Urinary bladder (tissue), 3 donors: ENCODE measurements at regions not wholly inside any gene's neighbourhood (a gene's known extent, or its start where the extent isn't known, plus 50 kb on each side); places are given as distances from the start of the nearest gene placed in this dataset.

Experiments
- DNase-seq: peaks from one replicate; pipeline ENCODE4 v3.0.0-alpha.2; 2015; ENCODE audit errors: extremely low spot score
- H3K27ac ChIP-seq: one replicate; pipeline ENCODE4 v1.5.1; 2013; ENCODE audit warnings: low read depth, mild to moderate bottlenecking, moderate library complexity
- H3K36me3 ChIP-seq: one replicate; pipeline ENCODE4 v1.6.1; 2013; ENCODE audit warnings: mild to moderate bottlenecking, moderate library complexity; ENCODE audit not compliant: insufficient read depth
- H3K4me1 ChIP-seq: one replicate; pipeline ENCODE4 v1.6.1; 2013; ENCODE audit warnings: mild to moderate bottlenecking, moderate library complexity; ENCODE audit not compliant: insufficient read depth
- H3K4me3 ChIP-seq: one replicate; pipeline ENCODE4 v1.5.1; 2013; ENCODE audit warnings: low read depth, low read length
- WGBS: extraction: QIAGEN DNeasy Blood & Tissue Kit; methylation state at CpG from one replicate; pipeline ENCODE4 v1.1.7; 2013; 5-methylcytosine and 5-hydroxymethylcytosine counted together
- donor health status: healthy with polysubstance abuse.
- donor health status: healthy.

DNA sequence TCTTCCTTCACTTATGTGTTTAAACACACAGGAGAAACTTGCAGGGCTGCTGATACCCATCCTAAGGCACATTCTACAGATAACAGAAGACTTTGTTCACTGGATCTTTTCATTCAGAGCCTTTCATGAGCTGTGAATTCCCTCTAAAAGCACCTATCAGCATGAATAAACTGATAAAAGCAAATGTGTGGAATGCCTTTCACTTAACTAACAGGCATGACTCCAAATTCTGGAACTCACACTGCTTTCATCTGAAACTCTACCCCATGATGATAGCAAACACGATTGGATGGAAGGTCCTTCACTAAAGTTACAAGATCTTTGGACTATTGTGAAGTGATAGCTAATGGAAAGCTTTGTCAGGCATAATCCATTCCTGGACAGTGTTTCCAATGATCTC is 457.3 kb downstream of the EFNB2 start:
- 57% methylated on average over 1 of the region's 1 CpG for WGBS
- Histone ChIP-seq H3K4me1 (no peaks in the 10 kb centered on the region), H3K4me3 (no peak overlapping the region), H3K36me3 (no peaks in the 10 kb centered on the region), H3K27ac (no peak overlapping the region)
- no peak for DNase-seq

DNA sequence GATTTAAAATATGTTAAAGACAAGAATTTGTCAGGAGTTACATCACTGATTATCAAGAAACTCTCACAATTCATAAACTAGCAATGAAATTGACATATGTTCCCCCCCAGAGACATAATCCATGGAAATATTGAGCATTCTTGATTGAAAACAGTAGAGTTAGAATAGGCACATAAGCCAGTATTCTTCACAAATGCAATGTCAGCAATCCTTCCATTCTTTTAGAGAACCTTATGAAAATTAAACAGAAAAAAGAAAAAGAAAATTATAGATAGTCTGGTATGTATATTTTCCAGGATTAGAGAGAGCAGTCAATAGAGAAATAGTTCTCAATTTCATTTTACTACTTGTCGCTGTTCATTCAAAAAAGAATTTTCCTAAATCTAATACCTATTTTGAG is 458.4 kb downstream of the EFNB2 start:
- no peak overlapping the region for H3K27ac ChIP-seq
- H3K4me3 ChIP-seq: no peak overlapping the region
- H3K4me1 ChIP-seq: no peaks in the 10 kb centered on the region
- DNase-seq: no peak
- no peaks in the 10 kb centered on the region for H3K36me3 ChIP-seq
- 97% methylated on average over 1 of the region's 1 CpG for WGBS

DNA sequence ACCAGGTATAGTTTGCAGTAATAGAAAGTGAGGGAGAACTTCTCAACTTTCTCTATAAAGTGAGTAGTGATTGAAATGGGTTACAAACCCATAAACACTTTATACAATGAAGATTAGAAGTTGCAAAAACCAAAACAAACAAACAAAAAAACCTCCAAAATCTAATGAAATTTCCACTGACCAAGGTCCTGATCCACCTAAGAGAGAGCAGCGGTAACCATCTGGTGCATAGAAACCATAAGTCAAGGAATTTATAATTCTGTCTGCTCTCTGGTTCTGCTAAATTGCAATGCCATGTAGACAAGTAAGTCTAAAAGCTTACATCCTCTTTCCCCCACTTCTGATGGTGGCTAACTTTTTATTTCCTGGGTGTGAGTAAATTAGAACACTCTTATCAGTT is 463.4 kb downstream of the EFNB2 start:
- no peaks in the 10 kb centered on the region for H3K36me3 ChIP-seq
- no peak overlapping the region for H3K4me3 ChIP-seq
- H3K27ac ChIP-seq: no peak overlapping the region
- no peaks in the 10 kb centered on the region for H3K4me1 ChIP-seq
- DNase-seq: no peak
- 97% methylated on average over 1 of the region's 1 CpG for WGBS

DNA sequence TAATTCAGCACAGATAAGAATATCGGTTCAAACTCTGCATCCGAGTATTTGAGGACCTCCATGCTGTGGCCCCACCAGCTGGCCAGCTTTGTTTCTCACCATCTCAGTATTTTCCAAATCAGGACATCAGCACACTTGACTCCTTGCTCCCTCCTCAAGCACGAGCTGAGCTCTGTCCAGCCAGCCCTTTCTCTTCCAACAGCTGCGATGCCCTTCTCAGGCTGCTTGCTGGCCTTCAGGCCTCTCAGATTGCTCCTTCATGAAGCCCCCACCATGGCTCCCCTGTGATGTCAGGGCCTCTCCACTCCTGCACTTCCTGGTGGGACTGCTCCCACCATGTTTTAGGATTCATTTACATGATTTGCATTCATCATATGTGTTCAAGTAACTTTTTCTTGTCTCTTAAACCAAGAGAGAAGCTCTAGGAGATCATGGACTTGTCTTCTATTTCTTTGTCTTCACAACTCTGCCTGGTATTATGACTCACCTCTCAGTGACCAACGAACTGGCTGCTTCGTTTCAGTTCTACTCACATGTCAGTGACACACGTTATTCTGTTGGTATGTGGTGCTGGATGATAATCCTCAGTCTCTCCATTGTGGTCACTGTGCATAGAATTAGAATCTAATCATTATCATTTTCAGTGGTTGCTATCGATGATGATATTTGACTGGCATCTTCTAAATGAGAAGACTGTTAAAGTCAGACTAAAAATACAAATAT is 471.7 kb downstream of the EFNB2 start:
- Histone ChIP-seq H3K27ac (no peak overlapping the region), H3K4me3 (no peak overlapping the region), H3K36me3 (no peaks in the 10 kb centered on the region), H3K4me1 (no peaks in the 10 kb centered on the region)
- WGBS: 78% methylated on average over 8 of the region's 8 CpGs
- DNase-seq: no peak

DNA sequence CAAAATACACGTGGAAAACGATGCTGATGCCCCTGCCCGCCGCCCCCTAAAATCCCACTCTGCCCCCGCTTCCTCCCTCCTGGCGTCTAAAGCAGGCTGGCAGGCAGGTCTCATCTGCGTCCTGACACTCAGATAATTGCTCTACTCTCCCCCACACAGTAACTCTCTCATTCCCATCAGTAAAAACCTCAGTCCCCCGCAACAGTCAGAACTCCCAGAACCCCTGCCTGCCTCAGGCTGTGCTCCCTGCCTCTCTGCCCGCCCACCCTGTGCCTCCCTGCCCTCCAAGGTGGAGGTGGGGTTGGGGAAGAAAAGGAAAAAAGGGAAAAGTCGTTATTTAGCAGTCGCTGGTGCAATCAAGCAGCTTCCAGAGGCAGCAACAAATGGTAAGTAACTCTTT is 473.7 kb downstream of the EFNB2 start:
- Histone ChIP-seq H3K4me1 (no peaks in the 10 kb centered on the region), H3K4me3 (no peak overlapping the region), H3K36me3 (no peaks in the 10 kb centered on the region), H3K27ac (no peak overlapping the region)
- DNase-seq: no peak
- WGBS: 77% methylated on average over 11 of the region's 11 CpGs

DNA sequence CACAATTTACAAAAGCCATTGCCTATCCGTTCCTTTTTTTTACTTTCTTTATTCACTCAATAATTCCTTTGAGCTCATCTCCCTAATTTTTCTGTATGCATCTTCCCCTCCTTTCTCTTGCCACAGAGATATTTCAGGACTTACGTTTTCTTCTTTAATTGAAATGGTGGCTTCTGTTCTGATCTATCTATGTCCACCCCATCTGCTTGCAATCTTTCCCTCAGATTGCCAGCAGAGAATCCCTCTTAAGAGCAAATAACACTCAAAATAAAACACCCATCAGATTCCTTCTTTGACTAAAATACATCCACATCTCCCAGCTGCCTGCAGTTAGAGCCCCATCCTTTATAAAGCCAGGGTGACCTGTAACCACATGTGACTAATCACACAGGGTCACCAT is 478.6 kb downstream of the EFNB2 start:
- no peaks in the 10 kb centered on the region for H3K36me3 ChIP-seq
- WGBS: 90% methylated on average over 2 of the region's 2 CpGs
- H3K4me3 ChIP-seq: no peak overlapping the region
- H3K27ac ChIP-seq: no peak overlapping the region
- H3K4me1 ChIP-seq: no peaks in the 10 kb centered on the region
- no peak for DNase-seq

DNA sequence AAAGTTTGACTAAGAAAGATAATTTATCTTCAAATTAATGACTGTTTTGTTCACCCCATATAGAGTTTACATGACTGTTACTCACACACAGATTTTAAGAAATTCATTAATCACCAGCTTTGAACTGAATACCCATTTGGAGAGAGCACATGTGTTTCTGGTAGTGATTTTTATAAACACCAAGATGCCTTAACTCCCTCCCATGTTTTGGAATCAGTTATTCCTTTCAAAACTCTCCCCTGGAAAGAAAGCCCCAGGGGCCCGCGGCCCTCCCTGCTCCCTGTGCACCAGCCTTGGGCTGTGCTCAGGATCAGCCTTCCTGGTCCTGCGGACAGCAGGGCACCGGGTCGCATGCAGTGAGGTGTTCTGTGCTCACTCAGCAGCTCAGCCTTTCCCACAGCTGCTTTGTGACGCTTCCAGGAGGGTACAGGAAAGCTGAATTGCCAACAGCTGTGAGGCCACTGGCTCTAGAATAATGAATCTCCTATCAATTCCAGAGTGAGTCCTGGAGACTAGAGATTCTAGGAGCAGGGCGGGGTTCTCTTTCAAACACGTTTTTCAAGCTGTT is 483.2 kb downstream of the EFNB2 start:
- Histone ChIP-seq H3K4me3 (no peak overlapping the region), H3K36me3 (no peaks in the 10 kb centered on the region), H3K4me1 (no peaks in the 10 kb centered on the region), H3K27ac (no peak overlapping the region)
- no peak for DNase-seq
- 67% methylated on average over 8 of the region's 8 CpGs for WGBS

DNA sequence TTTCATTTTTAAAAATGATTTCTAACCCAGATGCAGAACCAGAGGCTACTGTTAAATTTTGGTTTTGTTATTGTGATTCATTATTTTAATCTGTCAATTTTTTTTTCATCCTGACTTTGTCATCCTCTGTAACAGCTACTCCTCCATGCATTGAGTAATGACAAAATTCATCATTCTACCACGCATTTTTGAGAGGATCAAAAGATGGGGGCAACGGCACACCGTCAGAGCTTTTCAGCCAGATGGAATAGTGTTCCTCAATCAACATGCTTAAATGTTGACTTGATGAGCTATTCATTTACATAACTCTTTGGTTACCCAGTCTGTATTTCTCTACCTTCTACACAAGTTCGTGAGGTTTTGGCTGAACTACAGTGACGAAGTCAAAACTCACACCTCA is 486.3 kb downstream of the EFNB2 start:
- 92% methylated on average over 5 of the region's 5 CpGs for WGBS
- no peaks in the 10 kb centered on the region for H3K36me3 ChIP-seq
- no peak for DNase-seq
- H3K4me1 ChIP-seq: no peaks in the 10 kb centered on the region
- no peak overlapping the region for H3K27ac ChIP-seq
- H3K4me3 ChIP-seq: no peak overlapping the region

DNA sequence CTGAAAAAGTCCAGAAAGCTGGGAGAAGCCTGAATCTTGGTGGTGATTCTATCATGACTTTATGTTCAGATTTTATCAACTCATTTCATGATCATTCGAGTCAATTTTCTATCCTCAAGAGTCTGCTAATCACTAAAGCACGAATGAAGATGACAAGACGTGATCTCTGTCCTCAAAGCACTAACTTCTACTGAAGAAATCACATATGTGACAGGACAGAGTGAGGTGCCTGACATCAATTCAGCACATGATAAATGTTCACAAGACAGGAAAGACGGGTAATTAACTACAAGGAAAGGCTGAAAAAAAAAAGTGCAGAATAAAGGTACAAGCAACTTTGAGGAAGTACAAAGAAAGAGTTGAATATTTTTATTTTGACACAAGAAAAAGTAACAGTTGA is 487.1 kb downstream of the EFNB2 start:
- no peak for DNase-seq
- Histone ChIP-seq H3K36me3 (no peaks in the 10 kb centered on the region), H3K4me3 (no peak overlapping the region), H3K27ac (no peak overlapping the region), H3K4me1 (no peaks in the 10 kb centered on the region)
- 59% methylated on average over 4 of the region's 4 CpGs for WGBS

DNA sequence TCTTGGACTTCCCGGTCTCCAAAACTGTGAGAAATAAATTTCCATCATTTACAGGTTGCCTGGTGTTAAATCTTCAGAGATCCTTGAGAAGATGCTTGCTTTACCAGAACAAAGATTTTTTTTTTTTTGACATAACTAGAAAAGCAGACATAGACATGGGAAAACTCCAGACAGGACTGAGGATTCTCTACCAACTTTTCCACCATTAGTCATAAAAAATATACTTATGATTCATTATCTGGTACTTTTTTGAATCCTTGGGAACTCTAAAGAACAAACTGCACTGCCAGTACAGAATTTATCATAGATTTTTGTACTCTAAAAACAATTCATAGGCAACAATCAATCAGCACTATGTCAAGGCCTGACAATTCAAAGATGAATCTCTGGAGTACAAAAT is 487.6 kb downstream of the EFNB2 start:
- H3K4me1 ChIP-seq: no peaks in the 10 kb centered on the region
- no peak overlapping the region for H3K27ac ChIP-seq
- WGBS: 97% methylated on average over 1 of the region's 1 CpG
- H3K4me3 ChIP-seq: no peak overlapping the region
- H3K36me3 ChIP-seq: no peaks in the 10 kb centered on the region
- DNase-seq: no peak

DNA sequence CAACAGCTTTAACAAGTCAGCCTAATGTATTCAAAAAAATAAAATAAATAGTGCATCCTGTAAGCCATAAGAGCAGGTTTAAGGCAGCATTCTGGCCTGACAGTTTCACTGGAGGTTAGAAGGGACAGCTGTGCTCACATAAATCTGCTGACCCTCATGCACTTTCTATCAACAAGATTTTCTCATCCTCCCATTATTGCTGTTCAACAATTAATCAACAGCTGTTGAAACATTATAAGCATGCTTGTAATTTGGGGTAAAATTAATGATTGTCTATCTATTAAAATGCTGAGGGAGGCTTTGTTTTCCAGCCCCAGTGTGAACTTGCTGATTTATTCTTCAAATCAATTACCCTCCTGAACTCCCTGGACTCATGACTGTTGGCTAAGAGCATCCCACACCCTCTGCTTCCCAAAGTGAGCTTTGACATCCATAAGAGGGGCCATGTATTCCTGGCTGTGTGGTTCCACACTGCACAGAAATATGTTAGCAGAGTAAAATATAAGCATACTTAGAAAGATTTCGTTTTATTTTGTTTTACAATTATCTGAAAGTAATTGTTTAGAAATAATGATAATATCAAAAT is 492.4 kb downstream of the EFNB2 start:
- 75% methylated on average over 1 of the region's 1 CpG for WGBS

DNA sequence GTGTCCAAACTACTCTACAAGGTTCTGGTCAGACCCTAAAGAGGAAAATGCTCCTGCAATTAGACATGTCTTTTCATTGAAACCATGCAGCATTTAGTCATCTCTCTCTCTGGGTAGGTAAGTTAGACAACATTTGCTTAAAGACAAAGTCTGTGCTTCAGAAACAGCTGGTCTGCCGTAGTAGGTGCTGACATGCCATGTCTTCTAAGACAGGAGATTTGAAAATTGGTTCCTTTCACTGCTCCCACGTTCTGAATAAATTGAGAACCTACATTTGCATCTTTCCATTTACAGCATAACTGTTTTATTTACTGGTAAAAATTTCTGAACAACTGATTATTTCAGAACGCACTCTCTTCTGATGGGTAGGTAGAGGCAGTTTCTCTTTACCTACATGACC is 494.0 kb downstream of the EFNB2 start:
- Histone ChIP-seq H3K4me1 (no peaks in the 10 kb centered on the region), H3K27ac (no peak overlapping the region), H3K4me3 (no peak overlapping the region), H3K36me3 (no peaks in the 10 kb centered on the region)
- WGBS: 88% methylated on average over 3 of the region's 3 CpGs
- DNase-seq: no peak

More for the DNA sequence above, 492.4 kb downstream of the EFNB2 start:
- no peak overlapping the region for H3K27ac ChIP-seq
- H3K4me3 ChIP-seq: no peak overlapping the region
- H3K4me1 ChIP-seq: no peaks in the 10 kb centered on the region
- H3K36me3 ChIP-seq: no peaks in the 10 kb centered on the region
- DNase-seq: no peak

DNA sequence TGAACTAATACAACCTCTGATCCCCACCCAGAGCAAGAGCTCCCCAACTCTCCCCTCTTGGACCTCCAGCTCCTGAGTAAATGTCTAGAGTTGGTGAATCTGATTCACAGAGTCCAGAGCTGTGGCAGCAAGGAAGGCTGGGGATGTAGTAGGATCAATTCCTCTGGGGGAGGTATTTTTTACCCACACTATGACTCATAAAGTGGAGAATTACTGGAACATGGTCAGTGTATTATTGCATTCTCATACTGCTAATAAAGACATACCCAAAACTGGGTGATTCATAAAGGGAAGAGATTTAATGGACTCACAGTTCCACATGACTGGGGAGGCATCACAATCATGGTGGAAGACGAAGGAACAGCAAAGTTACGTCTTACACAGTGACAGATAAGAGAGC is 496.7 kb downstream of the EFNB2 start:
- Histone ChIP-seq H3K4me3 (no peak overlapping the region), H3K36me3 (no peaks in the 10 kb centered on the region), H3K4me1 (no peaks in the 10 kb centered on the region), H3K27ac (no peak overlapping the region)
- no peak for DNase-seq
- 91% methylated on average over 2 of the region's 2 CpGs for WGBS

DNA sequence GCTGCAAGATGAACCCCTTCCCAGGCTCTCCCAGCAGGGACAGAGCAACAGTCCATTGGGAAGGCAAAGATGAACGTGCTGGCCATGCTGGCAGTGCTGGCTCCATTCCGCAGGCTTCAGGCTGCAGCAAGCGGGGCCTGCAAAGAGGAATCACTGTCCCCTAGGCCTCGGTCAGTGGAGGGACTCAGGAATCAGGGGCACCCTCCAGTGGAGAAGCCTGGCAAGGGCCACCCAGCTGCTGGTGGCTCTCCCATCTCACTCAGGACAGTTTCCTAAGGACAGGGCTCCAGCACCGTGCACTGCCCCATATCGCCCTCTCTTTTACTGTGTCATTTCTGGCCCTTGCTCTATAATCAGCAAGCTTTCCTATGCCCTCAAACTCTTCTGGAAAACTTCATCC is 498.6 kb downstream of the EFNB2 start:
- Histone ChIP-seq H3K36me3 (no peaks in the 10 kb centered on the region), H3K4me3 (no peak overlapping the region), H3K4me1 (peaks cover 2% of the 10 kb centered on the region), H3K27ac (no peak overlapping the region)
- WGBS: 90% methylated on average over 6 of the region's 6 CpGs
- no peak for DNase-seq
